ENCODE measurements at regions not wholly inside any gene's neighbourhood (a gene's known extent, or its start where the extent isn't known, plus 50 kb on each side); places are given as distances from the start of the nearest gene placed in this dataset.

- TF ChIP-seq, protein P1, sequence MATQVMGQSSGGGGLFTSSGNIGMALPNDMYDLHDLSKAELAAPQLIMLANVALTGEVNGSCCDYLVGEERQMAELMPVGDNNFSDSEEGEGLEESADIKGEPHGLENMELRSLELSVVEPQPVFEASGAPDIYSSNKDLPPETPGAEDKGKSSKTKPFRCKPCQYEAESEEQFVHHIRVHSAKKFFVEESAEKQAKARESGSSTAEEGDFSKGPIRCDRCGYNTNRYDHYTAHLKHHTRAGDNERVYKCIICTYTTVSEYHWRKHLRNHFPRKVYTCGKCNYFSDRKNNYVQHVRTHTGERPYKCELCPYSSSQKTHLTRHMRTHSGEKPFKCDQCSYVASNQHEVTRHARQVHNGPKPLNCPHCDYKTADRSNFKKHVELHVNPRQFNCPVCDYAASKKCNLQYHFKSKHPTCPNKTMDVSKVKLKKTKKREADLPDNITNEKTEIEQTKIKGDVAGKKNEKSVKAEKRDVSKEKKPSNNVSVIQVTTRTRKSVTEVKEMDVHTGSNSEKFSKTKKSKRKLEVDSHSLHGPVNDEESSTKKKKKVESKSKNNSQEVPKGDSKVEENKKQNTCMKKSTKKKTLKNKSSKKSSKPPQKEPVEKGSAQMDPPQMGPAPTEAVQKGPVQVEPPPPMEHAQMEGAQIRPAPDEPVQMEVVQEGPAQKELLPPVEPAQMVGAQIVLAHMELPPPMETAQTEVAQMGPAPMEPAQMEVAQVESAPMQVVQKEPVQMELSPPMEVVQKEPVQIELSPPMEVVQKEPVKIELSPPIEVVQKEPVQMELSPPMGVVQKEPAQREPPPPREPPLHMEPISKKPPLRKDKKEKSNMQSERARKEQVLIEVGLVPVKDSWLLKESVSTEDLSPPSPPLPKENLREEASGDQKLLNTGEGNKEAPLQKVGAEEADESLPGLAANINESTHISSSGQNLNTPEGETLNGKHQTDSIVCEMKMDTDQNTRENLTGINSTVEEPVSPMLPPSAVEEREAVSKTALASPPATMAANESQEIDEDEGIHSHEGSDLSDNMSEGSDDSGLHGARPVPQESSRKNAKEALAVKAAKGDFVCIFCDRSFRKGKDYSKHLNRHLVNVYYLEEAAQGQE (IDR thresholded peaks at IDR 0.05; ENCODE audit: low read depth), result no peak
Observed at GRCh38 chr11:105220121-105220520, 80.6 kb upstream of the CARD18 start (continued).

- ChIA-PET CTCF (no interaction called here), RAD21 (ENCODE audit: low non-redundant PET in 1 of 2, low total read pairs in 2 of 2, uncharacterized antibody in 2 of 2, unreplicated experiment in 2 of 2) (no interaction called here), POLR2A (no interaction called here)
- Histone ChIP-seq H4K20me1 (ENCODE audit: insufficient read depth) (no peaks in the 10 kb centered on the region), H3K27ac (ENCODE audit: low read depth, low read length) (no peak overlapping the region), H3K4me3 (replicated peaks in 1 of 2; ENCODE audit: low read depth in 1 of 2, low read length in 2 of 2) (no peak overlapping the region), H3K9me2 (ENCODE audit: insufficient read depth) (no peaks in the 10 kb centered on the region), H3K79me2 (ENCODE audit: insufficient read depth, low read length) (no peaks in the 10 kb centered on the region), H3K9me3 (ENCODE audit: control insufficient read depth in 1 of 2, insufficient read depth in 1 of 2, low read depth in 1 of 2, low read length in 2 of 2) (no peaks in the 10 kb centered on the region), H3K36me3 (ENCODE audit: control insufficient read depth in 1 of 2, insufficient read depth in 2 of 2, low read length in 2 of 2) (no peaks in the 10 kb centered on the region), H2AFZ (ENCODE audit: low read depth, low read length, poor library complexity, severe bottlenecking) (no peak overlapping the region), H3K4me2 (ENCODE audit: low read length) (no peak overlapping the region), H3K4me1 (ENCODE audit: control insufficient read depth in 1 of 2, insufficient read depth in 2 of 2, low read length in 2 of 2) (no peaks in the 10 kb centered on the region), H3K27me3 (ENCODE audit: insufficient read depth, low read length) (no peaks in the 10 kb centered on the region), H3K9ac (ENCODE audit: low read length) (no peak overlapping the region)
- intact Hi-C loops (cut with micrococcal nuclease), result no loop called here
- DNase-seq (ENCODE audit: low read depth, low spot score), result no peak
- no TSS peak for BruUV-seq (replicated peaks)
- TF ChIP-seq CEBPB (IDR thresholded peaks at IDR 0.05; ENCODE audit: low read depth), result no peak
- TF ChIP-seq TCF7L2 (IDR thresholded peaks at IDR 0.05; ENCODE audit: borderline replicate concordance, extremely low read depth, insufficient read depth, insufficient read length), result no peak
- no peak for TF ChIP-seq ZFX (IDR thresholded peaks at IDR 0.05)
- TF ChIP-seq, protein P2, sequence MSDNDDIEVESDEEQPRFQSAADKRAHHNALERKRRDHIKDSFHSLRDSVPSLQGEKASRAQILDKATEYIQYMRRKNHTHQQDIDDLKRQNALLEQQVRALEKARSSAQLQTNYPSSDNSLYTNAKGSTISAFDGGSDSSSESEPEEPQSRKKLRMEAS (IDR thresholded peaks at IDR 0.05), result no peak
- no peak for TF ChIP-seq ELF1 (IDR thresholded peaks at IDR 0.05; ENCODE audit: borderline replicate concordance, low read depth)
- no peak for TF ChIP-seq FOSL1 (IDR thresholded peaks at IDR 0.05; ENCODE audit: low read depth)
- TF ChIP-seq EGR1 (IDR thresholded peaks at IDR 0.05; ENCODE audit: low read depth), result no peak
- TF ChIP-seq ATF3 (IDR thresholded peaks at IDR 0.05), result no peak
- no peak for TF ChIP-seq SRF (IDR thresholded peaks at IDR 0.05; ENCODE audit: low read depth)
- TF ChIP-seq EZH2 (IDR thresholded peaks at IDR 0.05), result no peak
- TF ChIP-seq CBX3 (IDR thresholded peaks at IDR 0.05; ENCODE audit: low read depth), result no peak
- TF ChIP-seq EZH2phosphoT487 (IDR thresholded peaks at IDR 0.05; ENCODE audit: borderline replicate concordance), result no peak
- no peak for TF ChIP-seq SIN3A (IDR thresholded peaks at IDR 0.05; ENCODE audit: low read depth)
- TF ChIP-seq, protein P1 (IDR thresholded peaks at IDR 0.05; ENCODE audit: low read depth), result no peak
- no peak for TF ChIP-seq YY1 (IDR thresholded peaks at IDR 0.05; ENCODE audit: extremely low read depth, insufficient replicate concordance, low read depth, low read length)
- TF ChIP-seq ZNF274 (IDR thresholded peaks at IDR 0.05; ENCODE audit: low read depth, low read length), result no peak
- no peak for TF ChIP-seq SP1 (IDR thresholded peaks at IDR 0.05; ENCODE audit: low read depth)
- TF ChIP-seq RAD21 (IDR thresholded peaks at IDR 0.05; ENCODE audit: low read depth), result no peak
- ATAC-seq, result no peak
Observed at GRCh38 chr11:105219670-105220069, 80.1 kb upstream of the CARD18 start.

Data from HCT116 (cell line).